Vagina (tissue), 2 donors: ENCODE measurements at regions not wholly inside any gene's neighbourhood (a gene's known extent, or its start where the extent isn't known, plus 50 kb on each side); places are given as distances from the start of the nearest gene placed in this dataset.
"Not testable (repeated sequence)": the region's sequence is repeated elsewhere in the genome, so short reads cannot be mapped to it uniquely, and the experiment has no call there.

Source experiments
- DNase-seq, 2 donors: peaks; one replicate each; pipeline ENCODE4 v3.0.0-alpha.2; 2017; ENCODE audit errors: extremely low spot score in 2 of 2
- H3K27ac ChIP-seq: fragments of 200-600 bp; sonication (generic); one replicate; pipeline ENCODE4 v1.5.1; 2019
- H3K27me3 ChIP-seq: fragments of 200-600 bp; sonication (generic); one replicate; pipeline ENCODE4 v1.5.1; 2019
- H3K36me3 ChIP-seq, 2 donors: fragments of 200-600 bp; sonication (generic); one replicate each; pipeline ENCODE4 v1.5.1; 2017 to 2019
- H3K4me1 ChIP-seq: fragments of 200-600 bp; sonication (generic); one replicate; pipeline ENCODE4 v1.5.1; 2019
- H3K4me3 ChIP-seq, 2 donors: fragments of 200-600 bp; sonication (generic); 1 replicate in 1 of 2; 2 replicates in 1 of 2; pipeline ENCODE4 v1.5.1; 2016 to 2019
- H3K9me3 ChIP-seq: fragments of 200-600 bp; sonication (generic); one replicate; pipeline ENCODE4 v1.5.1; 2019
- CTCF ChIP-seq, 3 experiments: fragments of 450-650 bp in 2 of 3; fragments of 200-600 bp in 1 of 3; sonication (generic) in 1 of 3; IDR thresholded peaks; one replicate each; pipeline ENCODE4 v1.5.1; 2017 to 2019; ENCODE audit warnings: antibody characterized with exemption in 3 of 3, mild to moderate bottlenecking in 2 of 3, moderate library complexity in 2 of 3
- POLR2A ChIP-seq, 2 donors: fragments of 450-650 bp; IDR thresholded peaks; one replicate each; pipeline ENCODE4 v1.6.1; 2017; ENCODE audit warnings: antibody characterized with exemption in 2 of 2, mild to moderate bottlenecking in 2 of 2, moderate library complexity in 2 of 2
- POLR2AphosphoS5 ChIP-seq, 2 donors: sonication (generic); formaldehyde crosslinking; IDR thresholded peaks; one replicate each; pipeline ENCODE4 v1.9.0; 2017; ENCODE audit warnings: antibody characterized with exemption in 2 of 2, mild to moderate bottlenecking in 2 of 2, low read depth in 1 of 2; ENCODE audit not compliant: insufficient read depth in 1 of 2
- intact Hi-C: fragments of 100-400 bp; cut with DNase I; formaldehyde crosslinking; loops from one replicate; pipeline ENCODE4 v1.15.1; 2023

- Histone ChIP-seq H3K4me3 (no peak overlapping the region), H3K36me3 (no peaks in the 10 kb centered on the region), H3K27ac (no peak overlapping the region), H3K27me3 (no peaks in the 10 kb centered on the region), H3K4me1 (no peaks in the 10 kb centered on the region), H3K9me3 (no peaks in the 10 kb centered on the region)
- intact Hi-C loops, result no loop called here
- no peak for DNase-seq
- TF ChIP-seq POLR2AphosphoS5 (IDR thresholded peaks at IDR 0.05; ENCODE audit: insufficient read depth in 1 of 2, low read depth in 1 of 2) (no peak), CTCF (IDR thresholded peaks at IDR 0.05) (no peak), POLR2A (IDR thresholded peaks at IDR 0.05) (no peak)
Observed at GRCh38 chr7:6917258-6917657, 91.2 kb upstream of the CCZ1B start.

GRCh38 chr7:6919169-6919568 lies 93.1 kb upstream of the CCZ1B start:
- H3K4me3 ChIP-seq, DNase-seq, intact Hi-C loops, H3K9me3 ChIP-seq, H3K4me1 ChIP-seq, H3K27ac ChIP-seq, H3K36me3 ChIP-seq, H3K27me3 ChIP-seq: not testable (repeated sequence)

- H3K4me1 ChIP-seq, DNase-seq, H3K27me3 ChIP-seq, H3K4me3 ChIP-seq, intact Hi-C loops, H3K27ac ChIP-seq, H3K9me3 ChIP-seq, H3K36me3 ChIP-seq: not testable (repeated sequence)
Observed at GRCh38 chr7:6924523-6924922, 98.4 kb upstream of the CCZ1B start.

GRCh38 chr7:6926193-6927174 lies 100.4 kb upstream of the CCZ1B start:
- intact Hi-C loops, H3K27ac ChIP-seq, H3K4me1 ChIP-seq, H3K36me3 ChIP-seq, H3K4me3 ChIP-seq, H3K9me3 ChIP-seq, H3K27me3 ChIP-seq, DNase-seq: not testable (repeated sequence)

- not testable (repeated sequence) for H3K36me3 ChIP-seq
Observed at GRCh38 chr7:6927643-6928042, 101.6 kb upstream of the CCZ1B start.

GRCh38 chr7:6929588-6929987 lies 103.5 kb upstream of the CCZ1B start:
- H3K9me3 ChIP-seq, intact Hi-C loops, H3K36me3 ChIP-seq, H3K4me1 ChIP-seq, DNase-seq, H3K4me3 ChIP-seq, H3K27ac ChIP-seq, H3K27me3 ChIP-seq: not testable (repeated sequence)

More at GRCh38 chr7:6927643-6928042, 101.6 kb upstream of the CCZ1B start:
- H3K27ac ChIP-seq, intact Hi-C loops, H3K9me3 ChIP-seq, H3K27me3 ChIP-seq, DNase-seq, H3K4me3 ChIP-seq, H3K4me1 ChIP-seq: not testable (repeated sequence)

- H3K36me3 ChIP-seq, intact Hi-C loops, H3K4me1 ChIP-seq, H3K9me3 ChIP-seq, DNase-seq, H3K27me3 ChIP-seq, H3K27ac ChIP-seq, H3K4me3 ChIP-seq: not testable (repeated sequence)
Observed at GRCh38 chr7:6930081-6930635, 104.1 kb upstream of the CCZ1B start.

GRCh38 chr7:6930787-6931186 lies 104.7 kb upstream of the CCZ1B start:
- DNase-seq, result not testable (repeated sequence)

GRCh38 chr7:6931456-6931855 lies 105.4 kb upstream of the CCZ1B start:
- H3K36me3 ChIP-seq, H3K27ac ChIP-seq, H3K4me1 ChIP-seq, H3K9me3 ChIP-seq, intact Hi-C loops, H3K4me3 ChIP-seq, DNase-seq, H3K27me3 ChIP-seq: not testable (repeated sequence)

More at GRCh38 chr7:6930787-6931186, 104.7 kb upstream of the CCZ1B start:
- H3K9me3 ChIP-seq, H3K4me1 ChIP-seq, intact Hi-C loops, H3K27ac ChIP-seq, H3K36me3 ChIP-seq, H3K4me3 ChIP-seq, H3K27me3 ChIP-seq: not testable (repeated sequence)

GRCh38 chr7:6933954-6934632 lies 108.0 kb upstream of the CCZ1B start:
- H3K4me1 ChIP-seq, H3K27me3 ChIP-seq, DNase-seq, H3K4me3 ChIP-seq, H3K36me3 ChIP-seq, H3K27ac ChIP-seq, H3K9me3 ChIP-seq, intact Hi-C loops: not testable (repeated sequence)
